Fibroblast of skin of abdomen (primary cell): ENCODE measurements at regions not wholly inside any gene's neighbourhood (a gene's known extent, or its start where the extent isn't known, plus 50 kb on each side); places are given as distances from the start of the nearest gene placed in this dataset.
A peak's percentile ranks its signal among the peaks of the same experiment; 100 is the strongest.
"Not testable (repeated sequence)": the region's sequence is repeated elsewhere in the genome, so short reads cannot be mapped to it uniquely, and the experiment has no call there.

Experiments used
- DNase-seq: peaks from one replicate; pipeline ENCODE4 v3.0.0-alpha.2; 2013

DNA sequence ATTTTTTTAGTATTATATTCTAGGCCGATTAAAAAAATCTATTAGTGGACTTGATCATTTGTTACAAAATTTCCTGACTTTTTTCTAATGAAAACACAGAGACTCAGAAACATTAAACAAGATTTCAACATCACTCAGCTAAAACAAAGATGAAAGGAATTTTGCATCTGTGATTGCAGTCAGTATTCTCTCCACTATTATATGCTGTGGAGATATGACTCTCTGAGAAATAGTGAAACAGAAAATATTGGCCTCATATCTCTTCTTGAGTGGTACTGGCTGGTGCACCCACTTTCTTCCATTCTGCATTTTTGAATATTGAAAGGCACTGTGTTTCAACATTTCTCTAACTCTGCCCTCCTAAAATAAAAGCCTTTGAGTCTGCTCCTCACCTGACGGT lies 914.2 kb downstream of the TSN start:
- no peak for DNase-seq

DNA sequence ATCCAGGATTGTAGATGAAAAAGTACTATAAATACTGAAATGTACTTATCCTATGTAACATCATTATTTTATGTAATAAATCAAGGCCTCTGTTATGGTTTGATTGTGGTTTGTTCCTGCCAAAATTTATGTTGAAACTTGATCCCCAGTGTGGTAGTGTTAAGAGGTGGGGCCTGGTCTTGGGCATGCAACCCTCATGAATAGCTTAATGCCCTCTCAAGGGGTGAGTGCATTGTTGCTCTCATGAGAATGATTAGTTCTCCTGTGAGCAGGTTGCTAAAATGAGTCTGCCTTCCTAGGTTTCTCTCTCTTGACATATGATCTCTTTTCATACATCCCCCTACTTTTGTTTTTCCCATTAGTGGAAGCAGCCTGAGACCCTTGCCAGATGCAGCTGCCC lies 915.4 kb downstream of the TSN start:
- DNase-seq = no peak

DNA sequence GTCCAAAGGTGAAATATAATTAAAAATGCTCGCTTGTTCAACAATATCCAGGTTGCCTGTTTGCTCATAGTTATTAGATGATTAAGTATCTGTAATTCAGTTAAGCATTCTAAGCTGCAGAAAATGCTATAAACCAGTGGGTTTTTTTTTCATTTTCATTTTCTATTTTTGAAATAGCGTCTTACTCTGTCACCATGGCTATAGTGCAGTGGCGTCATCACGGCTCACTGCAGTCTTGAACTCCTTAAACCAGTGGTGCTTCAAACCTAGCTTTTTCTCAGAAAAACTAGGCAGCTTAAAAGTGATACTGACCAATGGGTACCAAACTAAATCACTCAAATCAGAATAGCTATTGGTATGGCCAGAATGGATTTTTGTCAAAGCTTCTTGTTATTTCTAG lies 925.2 kb downstream of the TSN start:
- no peak for DNase-seq

DNA sequence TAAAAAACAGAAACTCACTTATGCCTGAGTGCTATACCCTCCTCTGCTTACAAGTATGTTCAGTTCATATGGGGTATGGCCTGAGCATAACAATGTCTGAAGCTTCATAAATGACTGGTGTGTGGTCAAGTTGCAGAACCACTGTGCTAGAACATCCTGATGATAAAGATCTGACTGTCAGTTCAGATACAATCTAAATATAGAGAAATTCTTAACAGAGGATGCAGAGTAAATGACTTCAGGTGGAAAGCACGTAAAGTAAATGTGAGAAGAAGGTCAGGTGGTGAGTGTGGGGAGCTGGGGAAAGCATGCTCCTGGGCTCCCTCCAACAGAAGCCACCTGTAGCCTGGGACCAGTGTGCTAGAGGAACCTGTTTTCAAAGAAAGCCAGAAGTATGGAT lies 926.2 kb downstream of the TSN start:
- no peak for DNase-seq

DNA sequence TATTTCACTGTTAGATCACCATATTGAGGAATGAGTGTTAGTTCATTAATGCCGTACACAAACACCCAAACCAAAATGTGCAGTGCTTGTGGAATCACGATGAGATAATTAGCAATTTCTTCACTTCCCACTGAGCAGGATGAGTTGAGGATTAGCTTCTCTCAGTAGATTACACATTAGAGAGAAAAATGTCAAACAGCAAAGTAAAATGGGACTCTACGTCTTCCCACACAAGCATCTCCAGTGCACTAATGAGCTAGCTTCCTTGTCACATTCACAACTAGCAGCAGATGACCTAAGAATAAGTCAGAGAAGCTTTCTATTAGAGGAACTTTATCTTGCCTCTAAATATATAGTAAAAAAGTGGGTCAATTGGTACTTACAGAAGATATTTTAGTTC lies 926.9 kb downstream of the TSN start:
- DNase-seq = no peak

DNA sequence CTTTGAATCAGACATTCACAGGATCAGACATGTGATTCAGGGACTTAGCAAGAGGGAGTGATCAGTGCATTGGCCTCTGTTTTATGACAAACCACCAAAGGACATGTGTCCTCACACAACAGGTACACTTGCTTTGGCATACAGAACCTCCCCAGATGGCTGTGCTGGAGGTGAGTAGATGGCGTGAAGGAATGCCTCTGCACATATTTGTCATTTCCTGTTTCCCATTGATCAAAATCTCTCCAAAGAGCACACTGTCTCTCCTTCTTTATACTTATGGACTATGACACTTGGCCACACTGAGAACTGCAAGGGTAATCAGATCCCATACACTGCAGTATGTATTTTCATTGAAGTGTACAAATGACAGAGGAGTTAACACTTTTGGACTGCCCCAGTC lies 927.6 kb downstream of the TSN start:
- no peak for DNase-seq

DNA sequence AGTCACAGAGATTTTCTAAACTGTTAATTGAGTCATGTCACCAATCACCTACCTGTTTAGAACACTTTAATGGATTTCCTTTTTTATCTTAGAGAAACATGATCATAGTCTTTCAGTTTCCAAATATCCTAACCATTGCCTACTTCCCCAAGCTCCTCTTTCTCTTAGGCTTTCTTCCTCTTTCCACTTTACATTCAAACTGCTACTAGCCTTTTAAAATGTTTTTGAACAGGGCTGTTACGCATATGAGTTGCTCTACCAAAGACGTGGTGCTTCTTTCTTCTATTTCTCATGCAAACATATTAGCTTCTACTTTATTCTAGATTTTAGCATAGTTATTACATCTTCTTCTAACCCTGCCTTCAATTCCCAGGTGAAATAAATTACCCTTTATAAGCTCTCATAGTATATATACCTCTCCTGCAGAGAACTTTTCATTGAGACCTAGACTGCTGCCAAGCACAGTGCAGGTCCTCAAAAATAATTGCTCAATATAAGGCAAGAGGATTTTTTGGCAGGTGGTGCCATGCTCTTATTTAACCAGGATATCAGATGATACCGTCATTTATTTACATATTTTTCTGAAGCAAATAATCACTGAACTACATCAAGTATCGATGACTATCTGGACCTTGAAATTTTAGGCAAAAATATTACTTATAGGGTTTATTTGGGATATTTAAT lies 937.1 kb downstream of the TSN start:
- no peak for DNase-seq

DNA sequence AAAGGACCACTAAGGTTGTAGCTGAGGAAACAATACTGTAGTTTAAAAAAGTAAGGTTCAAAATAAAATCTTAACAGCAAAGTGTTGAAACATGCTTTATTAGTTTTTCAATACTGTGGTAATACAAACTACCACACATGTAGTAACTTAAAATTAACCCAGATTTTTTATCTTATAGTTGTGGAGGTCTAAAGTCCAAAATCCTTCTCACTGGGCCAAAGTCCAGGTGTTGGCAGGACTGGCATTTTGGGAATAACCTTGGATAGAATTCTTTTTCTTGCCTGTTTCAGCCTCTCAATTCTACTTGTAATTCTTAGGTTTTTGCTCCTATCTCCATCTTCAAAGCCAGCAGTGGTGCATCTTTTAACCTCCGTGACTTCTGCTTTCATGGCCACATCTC lies 942.0 kb downstream of the TSN start:
- DNase-seq = no peak

DNA sequence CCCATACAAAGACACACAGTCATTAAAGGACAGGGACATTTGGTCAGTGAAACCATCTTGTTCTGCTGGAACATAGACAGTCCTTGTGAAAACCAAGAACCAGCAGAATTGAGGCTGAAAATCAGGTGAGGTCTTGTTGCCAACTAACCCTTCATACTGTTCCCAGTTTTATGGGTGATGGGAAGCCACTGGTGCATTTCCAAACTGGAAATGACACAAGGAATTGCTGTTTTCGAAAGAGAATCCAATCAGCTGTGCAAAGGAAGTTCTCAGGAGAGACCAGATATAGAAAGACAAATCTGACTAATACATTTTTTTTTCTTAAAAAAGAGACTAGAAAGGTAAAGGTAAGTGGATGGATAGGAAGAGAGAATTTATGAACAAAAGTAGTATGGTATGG lies 948.2 kb downstream of the TSN start:
- no peak for DNase-seq

DNA sequence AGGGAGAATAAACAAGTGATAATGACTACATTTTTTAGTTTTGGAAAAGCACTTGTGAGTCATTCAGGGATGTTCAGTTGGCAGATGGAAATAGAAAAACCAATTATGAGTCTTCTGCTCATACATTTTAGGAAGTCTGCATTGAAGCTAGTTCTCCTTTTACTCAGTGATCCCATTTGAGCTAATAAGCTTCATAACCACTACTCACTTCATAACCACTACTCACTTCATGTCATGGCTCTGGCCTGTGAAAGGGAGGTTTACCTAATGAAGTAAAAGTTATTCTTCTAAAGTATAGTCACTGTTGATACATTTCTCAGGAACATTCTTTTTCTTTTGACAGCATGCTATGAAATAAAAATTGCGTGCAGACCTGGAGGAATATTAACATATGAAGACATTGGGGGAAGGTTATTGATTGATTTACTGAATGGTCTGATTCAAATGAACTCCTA lies 948.7 kb downstream of the TSN start:
- DNase-seq = no peak

DNA sequence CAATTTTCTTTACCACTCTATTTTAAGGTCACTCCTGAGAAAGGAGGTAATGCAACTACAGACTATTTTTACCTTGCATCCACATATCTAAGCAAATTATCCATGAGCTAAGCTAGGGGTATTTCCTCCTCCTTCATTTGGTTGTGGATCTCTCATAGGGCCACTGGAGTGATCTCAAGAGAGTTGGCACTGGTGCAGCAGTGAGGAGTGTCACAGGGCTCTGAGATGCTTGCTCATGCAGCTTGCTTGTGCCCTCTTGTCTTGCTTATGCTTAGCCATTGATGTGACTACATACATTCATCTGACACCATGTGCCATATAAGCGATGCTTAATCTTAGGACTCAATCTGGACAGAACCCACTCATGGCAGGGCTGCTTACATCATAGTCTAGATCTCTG lies 950.3 kb downstream of the TSN start:
- DNase-seq = no peak

DNA sequence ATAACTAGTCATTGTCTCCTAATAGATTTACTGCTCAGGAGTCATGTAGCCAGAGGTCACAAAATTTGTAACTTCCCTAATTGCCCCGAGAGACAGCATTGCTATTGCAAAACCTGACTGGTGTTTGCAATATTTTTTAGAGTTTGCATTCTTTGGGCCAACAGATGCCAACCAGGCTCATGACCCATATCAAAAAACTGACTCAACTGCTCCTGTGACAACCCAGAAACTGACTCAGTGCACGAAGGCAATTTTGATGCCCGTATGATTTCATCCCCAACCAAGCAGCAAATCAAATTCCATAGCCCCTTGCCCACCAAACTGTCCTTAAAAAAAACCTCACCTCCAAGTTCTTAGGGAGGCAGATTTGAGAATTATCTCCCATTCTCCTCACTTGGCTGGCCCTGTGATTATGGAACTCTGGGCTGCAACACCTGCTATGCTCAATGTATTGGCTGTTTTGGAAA lies 951.3 kb downstream of the TSN start:
- DNase-seq = no peak

DNA sequence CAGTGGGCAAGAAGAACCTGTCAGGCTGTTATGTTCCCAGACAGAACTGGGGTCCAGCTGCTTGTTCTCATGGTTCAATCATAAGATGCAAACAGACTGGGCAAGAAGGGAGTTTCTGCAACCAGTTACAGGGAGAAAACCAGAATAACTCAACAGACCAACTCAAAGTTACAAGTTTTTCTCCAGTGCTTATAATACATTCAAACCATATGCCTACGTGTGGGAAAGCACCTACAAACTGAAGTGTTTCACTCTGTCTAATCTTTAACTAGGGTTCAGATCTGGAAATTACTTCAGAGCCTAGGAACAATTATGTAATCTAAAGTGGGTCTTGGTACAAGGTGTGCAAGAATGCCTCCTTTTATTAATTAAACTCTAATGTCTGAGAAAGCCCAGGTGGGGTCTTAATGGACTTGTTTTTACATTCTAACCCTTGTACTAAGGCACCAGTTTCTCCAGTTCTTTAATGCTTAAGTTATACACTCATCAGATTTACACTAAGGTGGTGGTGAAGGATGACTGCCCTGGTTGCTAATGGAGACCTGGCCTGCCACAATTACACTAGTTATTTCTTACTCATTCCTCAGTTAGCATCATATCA lies 951.9 kb downstream of the TSN start:
- DNase-seq = no peak

DNA sequence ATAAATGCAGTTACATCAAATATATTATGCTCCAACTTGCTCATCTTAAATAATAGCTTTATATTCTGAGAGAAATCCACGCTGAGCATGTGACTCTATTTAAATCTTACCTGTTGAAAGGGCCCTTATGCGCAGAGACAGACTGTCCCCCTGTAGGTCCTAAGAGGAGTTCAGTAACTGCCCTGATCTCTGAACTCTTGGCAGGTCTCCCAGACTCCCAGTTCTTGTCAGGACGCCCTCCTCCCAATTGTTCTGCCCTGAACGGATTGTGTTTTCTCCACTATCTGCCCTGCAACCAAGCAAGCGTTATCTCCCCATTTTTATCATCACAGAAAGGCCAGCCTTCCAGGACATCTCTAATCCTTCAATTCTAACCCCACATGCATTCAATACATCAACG lies 954.6 kb downstream of the TSN start:
- DNase-seq = no peak

DNA sequence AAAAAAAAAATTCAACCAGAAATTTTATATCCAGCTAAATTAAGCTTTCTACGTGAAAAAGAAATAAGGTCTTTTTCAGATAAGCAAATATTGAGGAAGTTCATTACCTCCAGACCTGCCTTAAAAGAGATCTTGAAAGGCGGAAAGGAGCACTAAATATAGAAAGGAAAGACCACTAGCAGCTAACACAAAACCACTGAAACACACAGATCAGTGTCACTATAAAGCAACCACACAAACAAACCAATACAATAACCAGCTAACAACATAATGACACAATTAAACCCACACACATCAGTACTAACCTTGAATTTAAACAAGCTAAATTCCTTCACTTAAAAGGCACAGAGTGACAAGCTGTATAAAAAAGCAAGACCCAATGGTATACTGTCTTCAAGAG lies 958.3 kb downstream of the TSN start:
- DNase-seq = no peak

DNA sequence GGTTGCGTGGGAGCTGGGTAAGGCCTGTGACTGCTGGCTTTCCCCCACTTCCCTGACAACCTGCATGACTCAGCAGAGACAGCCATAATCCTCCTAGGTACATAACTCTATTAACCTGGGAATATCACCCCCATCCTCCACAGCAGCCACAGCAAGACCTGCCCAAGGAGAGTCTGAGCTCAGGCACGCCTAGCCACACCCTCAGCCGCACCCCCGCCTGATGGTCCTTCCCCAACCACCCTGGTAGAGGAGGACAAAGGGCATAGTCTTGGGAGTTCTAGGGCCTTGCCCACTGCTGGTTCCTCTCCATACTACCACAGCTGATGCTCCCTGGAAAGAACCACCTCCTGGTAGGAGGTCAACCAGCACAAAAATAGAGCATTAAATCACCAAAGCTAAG lies 965.4 kb downstream of the TSN start:
- not testable (repeated sequence) for DNase-seq

DNA sequence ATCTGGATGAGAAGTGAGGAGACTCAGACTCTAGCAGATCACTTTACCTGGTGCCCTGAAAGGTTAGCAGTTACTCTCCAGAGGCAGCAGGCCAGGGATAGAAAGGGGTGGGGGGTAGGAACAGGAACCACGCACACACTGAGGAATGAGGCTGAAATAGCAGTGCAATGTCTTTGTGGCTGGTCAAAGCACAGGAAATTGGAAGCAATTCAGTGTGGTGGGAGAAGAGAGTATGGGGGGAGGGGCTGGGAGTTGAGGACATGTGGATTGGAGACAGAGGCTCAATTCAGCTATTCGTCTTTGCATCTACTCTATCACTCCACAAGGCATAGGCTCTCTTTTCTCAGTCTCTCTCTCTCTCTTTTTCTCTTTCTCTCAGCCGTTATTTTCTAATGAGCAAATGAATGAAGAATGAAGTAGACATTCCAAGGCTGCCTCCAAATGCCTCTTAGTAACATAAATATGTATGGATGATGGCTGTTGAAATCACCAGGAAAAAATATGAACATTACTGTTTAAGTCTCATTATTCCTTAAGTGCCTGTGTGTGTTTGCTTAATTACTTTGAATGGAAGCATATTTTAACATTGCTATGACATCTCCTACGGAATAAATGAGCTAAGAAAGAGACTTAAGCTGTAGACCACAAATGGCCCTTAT lies 979.4 kb downstream of the TSN start:
- peak; percentile 95 for DNase-seq

DNA sequence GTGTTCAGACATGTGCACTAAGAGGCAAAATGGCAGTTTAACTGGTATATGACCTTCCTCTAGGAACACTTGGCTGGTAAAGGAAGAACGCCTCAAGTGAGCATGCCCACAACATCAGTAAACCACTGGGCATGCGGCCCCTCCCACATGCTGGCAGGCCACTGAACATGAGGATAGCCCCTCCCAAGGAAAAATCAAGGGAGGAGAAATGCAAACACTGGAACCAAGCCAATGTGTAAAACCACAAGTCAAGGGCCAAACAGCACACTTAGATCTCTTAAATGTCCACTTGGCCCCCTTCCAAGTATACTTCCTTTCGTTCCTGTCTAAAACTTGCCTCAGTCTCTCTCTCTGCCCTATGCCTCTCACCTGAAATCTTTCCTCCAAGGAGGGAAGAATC lies 980.8 kb downstream of the TSN start:
- peak; percentile 28 for DNase-seq

DNA sequence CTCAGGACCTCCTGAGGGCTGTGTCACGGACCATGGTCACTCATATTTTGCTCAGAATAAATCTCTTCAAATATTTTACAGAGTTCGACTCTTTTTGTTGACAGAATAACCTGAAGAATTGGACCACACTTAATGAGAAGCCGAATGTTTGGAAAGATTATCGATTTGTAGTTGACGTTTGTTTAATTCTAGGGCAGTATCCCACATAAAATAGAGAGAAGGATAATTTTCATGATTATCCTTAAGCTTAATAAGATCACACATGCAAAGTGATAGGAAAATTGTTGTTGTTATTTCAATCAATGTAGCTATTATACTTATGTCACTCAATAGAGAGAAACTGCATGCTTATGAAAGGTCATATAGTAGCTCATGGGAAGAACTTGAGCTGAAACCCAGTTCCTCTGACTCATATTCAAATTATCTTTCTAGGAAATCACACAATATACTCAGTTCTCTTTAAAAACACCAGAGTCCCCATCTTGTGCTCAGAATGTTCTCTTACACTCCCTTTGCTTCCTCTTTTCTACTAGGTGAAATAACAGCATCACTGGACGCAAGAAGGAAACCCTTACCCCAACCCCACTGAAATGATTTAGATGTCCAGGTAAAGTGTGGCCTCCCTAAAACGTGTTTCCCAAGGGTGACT lies 982.1 kb downstream of the TSN start:
- peak; percentile 30 for DNase-seq

DNA sequence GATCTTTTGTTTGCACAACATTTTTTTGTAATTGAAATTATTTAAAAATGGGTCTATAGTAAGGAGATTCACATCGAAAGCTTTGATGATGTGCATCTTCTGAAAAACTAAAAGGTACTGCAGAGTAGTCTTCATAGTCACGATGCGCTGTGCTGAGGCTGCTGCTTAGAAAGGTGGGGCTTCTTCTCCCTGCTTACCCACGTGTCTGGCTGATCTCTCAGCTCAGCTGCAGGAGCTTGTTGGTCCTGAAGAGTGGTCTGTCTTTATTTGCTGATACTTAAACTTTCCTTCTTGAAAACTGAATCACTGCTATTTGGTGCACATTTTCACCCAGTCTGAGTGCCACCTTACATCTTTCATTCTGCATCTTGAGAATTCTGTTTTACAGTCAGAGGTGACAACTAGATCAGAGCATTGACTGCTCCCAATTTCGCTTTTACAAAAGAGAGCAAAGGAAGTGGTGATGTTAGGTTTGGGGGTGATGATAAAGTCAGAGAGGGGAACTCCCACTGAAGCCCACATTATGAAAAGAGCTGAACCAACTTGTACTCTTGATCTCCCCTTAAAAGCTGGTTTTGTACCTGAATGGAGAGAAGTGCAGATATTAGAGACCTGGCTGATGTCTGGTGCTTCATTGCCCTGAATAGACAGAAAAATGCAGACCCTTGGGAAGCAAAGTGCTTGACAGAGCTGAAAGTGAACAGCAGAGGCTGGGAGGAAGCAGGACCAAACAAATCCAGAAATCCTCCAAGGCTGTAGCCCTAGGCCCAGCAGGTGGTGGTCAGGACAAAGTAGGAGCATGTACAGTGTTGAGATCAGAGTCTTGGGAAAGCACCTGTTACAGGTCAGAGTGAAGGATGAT lies 984.5 kb downstream of the TSN start:
- DNase-seq = no peak

DNA sequence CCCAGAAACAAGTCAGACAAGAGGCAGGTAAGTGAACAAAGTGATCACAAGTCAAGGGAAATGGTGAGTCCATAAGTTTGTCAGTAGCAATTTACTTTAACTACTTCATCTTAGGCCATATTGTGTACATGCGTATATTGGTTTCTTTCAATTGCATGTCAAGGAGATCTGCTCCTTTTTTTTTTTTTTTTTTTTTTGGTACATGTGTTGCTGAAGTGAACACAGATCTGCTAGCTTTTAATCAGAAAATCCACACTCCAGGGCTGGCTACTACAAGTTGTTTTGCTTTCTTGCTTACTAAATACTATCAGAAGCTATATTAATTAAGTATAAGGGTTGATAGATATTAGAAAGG lies 985.1 kb downstream of the TSN start:
- DNase-seq = no peak

DNA sequence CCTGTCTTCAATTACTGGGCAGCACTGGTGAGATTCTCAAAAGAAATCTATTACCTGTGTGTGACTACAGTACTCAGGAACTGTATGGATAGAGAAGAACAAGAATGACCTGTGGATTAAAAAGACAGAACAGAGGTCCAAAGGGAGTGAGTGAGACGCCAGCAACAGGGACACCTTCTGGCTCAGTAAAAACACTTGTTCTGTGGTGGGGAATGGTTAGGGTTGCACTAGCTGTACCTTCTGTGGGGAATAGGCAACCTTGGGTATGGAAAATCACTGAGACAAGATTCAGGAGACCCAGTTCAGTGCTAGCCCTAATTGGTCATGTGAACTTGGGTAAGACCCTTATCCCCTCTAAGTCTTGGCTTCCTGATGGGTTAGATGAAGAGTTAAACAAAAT lies 986.0 kb downstream of the TSN start:
- DNase-seq = no peak
